LNCaP clone FGC (cell line): ENCODE measurements at regions not wholly inside any gene's neighbourhood (a gene's known extent, or its start where the extent isn't known, plus 50 kb on each side); places are given as distances from the start of the nearest gene placed in this dataset.

Experiments
- DNase-seq: peaks from one replicate; pipeline ENCODE4 v3.0.0-alpha.2; 2011; ENCODE audit warnings: low read depth
- H3K4me3 ChIP-seq: 2 replicates; pipeline ENCODE4 v1.5.1; 2011; ENCODE audit warnings: mild to moderate bottlenecking, low read depth, low read length, control low read depth
- CTCF ChIP-seq: IDR thresholded peaks from 2 replicates; pipeline ENCODE4 v1.5.1; 2012; ENCODE audit warnings: mild to moderate bottlenecking; ENCODE audit not compliant: control insufficient read depth, insufficient read depth; ENCODE audit errors: extremely low read depth

- no peak for TF ChIP-seq CTCF
Observed at GRCh38 chr3:64939309-64939708, 251.5 kb upstream of the ADAMTS9 start.

GRCh38 chr3:64936556-64936955 is 248.8 kb upstream of the ADAMTS9 start:
- no peak for DNase-seq
- no peak for TF ChIP-seq CTCF
- no peak overlapping the region for H3K4me3 ChIP-seq

More at GRCh38 chr3:64939309-64939708, 251.5 kb upstream of the ADAMTS9 start:
- no peak for DNase-seq
- no peak overlapping the region for H3K4me3 ChIP-seq

- TF ChIP-seq CTCF, result no peak
- DNase-seq, result no peak
Observed at GRCh38 chr3:64935971-64936370, 248.2 kb upstream of the ADAMTS9 start.

GRCh38 chr3:64932666-64933342 is 245.0 kb upstream of the ADAMTS9 start:
- TF ChIP-seq CTCF, result no peak
- DNase-seq, result no peak
- H3K4me3 ChIP-seq, result no peak overlapping the region

More at GRCh38 chr3:64935971-64936370, 248.2 kb upstream of the ADAMTS9 start:
- no peak overlapping the region for H3K4me3 ChIP-seq

GRCh38 chr3:64932016-64932518 is 244.3 kb upstream of the ADAMTS9 start:
- DNase-seq, result no peak
- no peak overlapping the region for H3K4me3 ChIP-seq
- TF ChIP-seq CTCF, result no peak

GRCh38 chr3:64930891-64931290 is 243.1 kb upstream of the ADAMTS9 start:
- H3K4me3 ChIP-seq, result no peak overlapping the region
- DNase-seq, result no peak
- no peak for TF ChIP-seq CTCF

GRCh38 chr3:64928683-64929082 is 240.9 kb upstream of the ADAMTS9 start:
- no peak for TF ChIP-seq CTCF
- no peak overlapping the region for H3K4me3 ChIP-seq
- no peak for DNase-seq
